HCT116 (cell line): ENCODE measurements at regions not wholly inside any gene's neighbourhood (a gene's known extent, or its start where the extent isn't known, plus 50 kb on each side); places are given as distances from the start of the nearest gene placed in this dataset.
"Not testable (repeated sequence)": the region's sequence is repeated elsewhere in the genome, so short reads cannot be mapped to it uniquely, and the experiment has no call there.

Experiments used
- ATAC-seq: fragments of 200-7000 bp; cut with Tn5 transposase; 2 replicates; pipeline ENCODE4 v1.9.1; 2020; ENCODE audit warnings: mild to moderate bottlenecking, moderate library complexity
- BruUV-seq: library from RNA; stranded (reverse); fragments of 400-500 nt; replicated peaks from 2 replicates; lab custom pipeline; 2021; lab: Mats Ljungman, UMichigan
- CTCF ChIA-PET: fragments of 300-600 bp; sonication (Branson Sonifier 250); formaldehyde crosslinking; loops from one replicate; lab custom pipeline; 2021; ENCODE audit warnings: antibody characterized with exemption; lab: Charles Lee
- POLR2A ChIA-PET: fragments of 300-600, 350-600 bp; sonication (Branson Sonifier 250); formaldehyde crosslinking; loops from one replicate; lab custom pipeline; 2021; ENCODE audit warnings: antibody characterized with exemption; lab: Charles Lee
- RAD21 ChIA-PET, 2 experiments: fragments of 300-600 bp; sonication (Branson Sonifier 250); formaldehyde crosslinking; loops; one replicate each; lab custom pipeline; 2023; ENCODE audit warnings: low total read pairs in 2 of 2; ENCODE audit not compliant: uncharacterized antibody in 2 of 2, unreplicated experiment in 2 of 2, low non-redundant PET in 1 of 2; lab: Charles Lee
- DNase-seq: peaks from one replicate; pipeline ENCODE4 v3.0.0-alpha.2; 2010; ENCODE audit warnings: low read depth, low spot score
- H2AFZ ChIP-seq: fragments of 200-600 bp; shearing (Covaris generic), sonication (generic); 2 replicates; pipeline ENCODE4 v1.6.1; 2017; ENCODE audit warnings: low read depth, mixed run types, mixed read lengths, antibody characterized with exemption, low read length; ENCODE audit not compliant: poor library complexity, severe bottlenecking
- H3K27ac ChIP-seq: 2 replicates; pipeline ENCODE4 v1.5.1; 2012; ENCODE audit warnings: low read depth, low read length
- H3K27me3 ChIP-seq: fragments of 200-600 bp; sonication (generic); 2 replicates; pipeline ENCODE4 v1.6.1; 2016; ENCODE audit warnings: mixed run types, low read length, mixed read lengths; ENCODE audit not compliant: insufficient read depth
- H3K36me3 ChIP-seq, 2 experiments: fragments of 200-500 bp in 1 of 2; fragments of 200-600 bp in 1 of 2; sonication (Bioruptor generic) in 1 of 2; sonication (generic) in 1 of 2; 2 replicates each; pipeline versions ENCODE4 v1.5.1 to v1.6.1; 2014 to 2016; ENCODE audit warnings: low read length in 2 of 2, inconsistent platforms in 1 of 2, mixed read lengths in 1 of 2, mixed run types in 1 of 2; ENCODE audit not compliant: insufficient read depth in 2 of 2, control insufficient read depth in 1 of 2
- H3K4me1 ChIP-seq, 2 experiments: fragments of 200-600 bp in 1 of 2; sonication (generic) in 1 of 2; 2 replicates each; pipeline versions ENCODE4 v1.5.1 to v1.6.1; 2012 to 2017; ENCODE audit warnings: low read length in 2 of 2, inconsistent platforms in 1 of 2, mild to moderate bottlenecking in 1 of 2, mixed read lengths in 1 of 2, mixed run types in 1 of 2, moderate library complexity in 1 of 2; ENCODE audit not compliant: insufficient read depth in 2 of 2, control insufficient read depth in 1 of 2
- H3K4me2 ChIP-seq: fragments of 200-600 bp; sonication (generic); 2 replicates; pipeline ENCODE4 v1.6.1; 2017; ENCODE audit warnings: mixed run types, low read length, mixed read lengths
- H3K4me3 ChIP-seq, 2 experiments: fragments of 200-600 bp in 1 of 2; sonication (generic) in 1 of 2; replicated peaks in 1 of 2; 2 replicates each; pipeline ENCODE4 v1.5.1; 2011 to 2016; ENCODE audit warnings: low read length in 2 of 2, control low read depth in 1 of 2, low read depth in 1 of 2, mild to moderate bottlenecking in 1 of 2, mixed read lengths in 1 of 2, mixed run types in 1 of 2
- H3K79me2 ChIP-seq: fragments of 200-600 bp; sonication (generic); 2 replicates; pipeline ENCODE4 v1.6.1; 2017; ENCODE audit warnings: mild to moderate bottlenecking, mixed run types, low read length, moderate library complexity, mixed read lengths; ENCODE audit not compliant: insufficient read depth
- H3K9ac ChIP-seq: fragments of 200-600 bp; sonication (generic); 2 replicates; pipeline ENCODE4 v1.6.1; 2016; ENCODE audit warnings: low read length, mixed read lengths
- H3K9me2 ChIP-seq: fragments of 200-600 bp; sonication (generic), shearing (Covaris generic); 2 replicates; pipeline ENCODE4 v1.6.1; 2017; ENCODE audit warnings: mixed run types, mild to moderate bottlenecking, moderate library complexity; ENCODE audit not compliant: insufficient read depth
- H3K9me3 ChIP-seq, 2 experiments: fragments of 200-500 bp in 1 of 2; fragments of 200-600 bp in 1 of 2; sonication (Bioruptor generic) in 1 of 2; sonication (generic) in 1 of 2; 2 replicates each; pipeline ENCODE4 v1.6.1; 2014 to 2017; ENCODE audit warnings: low read length in 2 of 2, mixed read lengths in 2 of 2, inconsistent platforms in 1 of 2, low read depth in 1 of 2, mild to moderate bottlenecking in 1 of 2, mixed run types in 1 of 2, moderate library complexity in 1 of 2; ENCODE audit not compliant: control insufficient read depth in 1 of 2, insufficient read depth in 1 of 2
- H4K20me1 ChIP-seq: fragments of 200-600 bp; sonication (generic), shearing (Covaris generic); 2 replicates; pipeline ENCODE4 v1.6.1; 2017; ENCODE audit warnings: mixed run types, mild to moderate bottlenecking, moderate library complexity; ENCODE audit not compliant: insufficient read depth
- intact Hi-C: fragments of 100-400 bp; cut with micrococcal nuclease; formaldehyde crosslinking; loops from 2 replicates; pipeline ENCODE4 v1.10.0; 2022

DNA sequence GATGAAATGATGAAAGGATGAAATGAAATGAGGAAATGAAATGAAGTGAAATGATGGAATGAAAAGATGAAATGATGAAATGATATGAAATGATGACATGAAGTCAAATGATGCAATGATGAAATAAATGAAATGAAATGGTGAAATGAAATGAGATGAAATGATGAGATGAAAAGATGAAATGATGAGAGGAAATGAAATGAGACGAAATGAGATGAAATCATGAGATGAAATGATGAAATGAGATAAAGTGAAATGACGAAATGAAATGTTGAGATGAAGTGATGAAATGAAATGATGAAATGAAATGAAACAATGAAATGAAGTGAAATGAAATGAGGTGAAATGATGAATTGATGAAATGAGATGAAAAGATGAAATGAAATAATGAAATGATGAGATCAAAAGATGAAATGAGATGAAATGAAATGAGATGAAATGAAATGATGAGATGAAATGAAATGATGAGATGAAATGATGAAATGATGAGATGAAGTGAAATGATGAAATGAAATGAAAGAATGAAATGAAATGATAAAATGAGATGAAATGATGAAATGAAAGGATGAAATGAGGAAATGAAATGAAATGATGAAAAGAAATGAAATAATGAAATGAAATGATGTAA lies 131.7 kb upstream of the TP53TG3D start:
- BruUV-seq, result not testable (repeated sequence)

DNA sequence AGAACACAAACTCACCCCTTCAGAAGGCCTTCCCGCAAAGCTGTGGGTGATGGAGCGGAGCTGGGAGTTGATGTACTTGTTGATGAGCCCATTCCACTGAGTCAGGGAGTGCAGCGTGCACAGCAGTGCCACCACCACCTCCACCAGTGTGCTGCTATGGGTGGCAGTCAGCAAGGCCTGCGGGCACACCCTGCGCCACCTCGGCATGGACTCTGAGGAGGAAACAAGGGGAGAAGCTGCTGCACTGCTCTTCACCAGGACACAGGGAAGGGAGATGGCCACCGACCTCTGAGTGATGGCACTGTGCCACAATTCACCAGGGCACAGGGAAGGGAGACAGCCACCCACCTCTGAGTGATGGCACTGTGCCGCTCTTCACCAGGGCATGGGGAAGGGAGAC lies 100.7 kb upstream of the TP53TG3D start:
- POLR2A ChIA-PET, RAD21 ChIA-PET, H3K27ac ChIP-seq, H3K9me3 ChIP-seq, H4K20me1 ChIP-seq, H3K79me2 ChIP-seq, H3K4me1 ChIP-seq, H3K9me2 ChIP-seq, BruUV-seq, H3K4me3 ChIP-seq, H3K36me3 ChIP-seq, H3K27me3 ChIP-seq, CTCF ChIA-PET, H3K9ac ChIP-seq, DNase-seq, H3K4me2 ChIP-seq, intact Hi-C loops, ATAC-seq, H2AFZ ChIP-seq: not testable (repeated sequence)

More for the DNA sequence above, 131.7 kb upstream of the TP53TG3D start:
- POLR2A ChIA-PET, H3K27me3 ChIP-seq, H3K9ac ChIP-seq, H3K9me3 ChIP-seq, H4K20me1 ChIP-seq, H3K9me2 ChIP-seq, H3K27ac ChIP-seq, RAD21 ChIA-PET, CTCF ChIA-PET, H3K4me1 ChIP-seq, H2AFZ ChIP-seq, H3K4me3 ChIP-seq, H3K79me2 ChIP-seq, DNase-seq, intact Hi-C loops, H3K36me3 ChIP-seq, ATAC-seq, H3K4me2 ChIP-seq: not testable (repeated sequence)

DNA sequence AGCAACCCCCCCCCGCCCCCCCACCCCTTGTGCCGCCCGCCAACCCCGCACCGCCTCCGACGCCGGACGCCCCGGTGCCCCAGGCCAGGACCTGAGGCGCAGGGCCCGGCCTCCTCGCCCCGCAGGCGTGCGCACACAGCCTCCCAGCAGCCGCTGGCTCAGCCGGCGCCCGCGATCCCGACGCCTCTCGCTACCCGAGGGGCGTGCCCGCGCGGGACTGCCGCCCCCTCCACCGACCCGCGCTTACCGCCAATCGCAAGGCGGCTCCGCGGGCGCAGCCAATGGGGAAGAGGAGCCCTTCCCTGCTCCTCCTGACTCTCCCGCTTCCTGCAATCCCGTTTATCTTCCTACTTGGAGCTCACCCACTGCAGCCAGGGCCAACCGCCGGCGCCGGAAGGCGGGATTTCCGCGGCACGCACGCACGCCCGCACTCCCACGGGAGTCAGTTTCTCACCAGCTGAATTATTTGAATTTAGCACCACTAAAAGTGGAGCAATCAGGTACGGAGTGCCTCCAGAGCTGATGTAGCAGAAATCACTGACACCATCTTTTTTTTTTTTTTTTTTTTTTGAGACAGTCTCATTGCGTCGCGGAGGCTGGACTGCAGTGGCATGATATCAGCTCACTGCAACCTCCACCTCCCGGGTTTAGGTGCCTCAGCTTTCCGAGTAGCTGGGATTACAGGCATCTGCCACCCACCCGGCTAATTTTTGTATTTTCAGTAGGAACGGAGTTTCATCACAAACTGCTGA lies 65.0 kb upstream of the TP53TG3D start:
- H3K4me1 ChIP-seq, BruUV-seq, H3K27ac ChIP-seq, H3K9me2 ChIP-seq, H2AFZ ChIP-seq, H3K4me2 ChIP-seq, H3K9ac ChIP-seq, H3K79me2 ChIP-seq, H4K20me1 ChIP-seq, CTCF ChIA-PET, RAD21 ChIA-PET, H3K36me3 ChIP-seq, ATAC-seq, DNase-seq, H3K4me3 ChIP-seq, H3K9me3 ChIP-seq, intact Hi-C loops, POLR2A ChIA-PET, H3K27me3 ChIP-seq: not testable (repeated sequence)

DNA sequence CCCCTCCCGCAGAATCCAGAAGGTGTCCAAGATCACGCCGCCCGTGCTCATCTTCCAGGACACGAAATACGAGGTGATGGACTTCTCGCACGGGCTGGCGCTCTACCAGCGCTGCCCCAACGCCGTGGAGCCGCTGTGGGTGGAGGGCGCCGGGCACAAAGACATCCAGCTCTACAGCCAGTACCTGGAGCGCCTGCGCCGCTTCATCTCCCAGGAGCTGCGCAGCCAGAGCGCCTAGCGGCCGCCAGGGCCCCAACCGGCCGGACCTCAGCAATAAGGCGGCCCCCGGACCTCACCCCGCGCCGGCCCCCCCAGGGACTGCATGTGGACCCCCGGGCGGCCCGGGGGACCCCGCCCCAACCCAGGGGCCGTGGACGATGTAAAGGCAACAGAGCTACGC lies 50.5 kb upstream of the TP53TG3D start:
- CTCF ChIA-PET, intact Hi-C loops, H3K4me2 ChIP-seq, H2AFZ ChIP-seq, H3K27ac ChIP-seq, H3K79me2 ChIP-seq, DNase-seq, H4K20me1 ChIP-seq, H3K4me1 ChIP-seq, H3K4me3 ChIP-seq, H3K9me2 ChIP-seq, ATAC-seq, H3K9ac ChIP-seq, H3K9me3 ChIP-seq, RAD21 ChIA-PET, POLR2A ChIA-PET, H3K27me3 ChIP-seq, H3K36me3 ChIP-seq, BruUV-seq: not testable (repeated sequence)
